ENCODE measurements at regions not wholly inside any gene's neighbourhood (a gene's known extent, or its start where the extent isn't known, plus 50 kb on each side); places are given as distances from the start of the nearest gene placed in this dataset.

GRCh38 chr14:56367416-56367815 is 212.2 kb upstream of the TMEM260 start:
- no peak for DNase-seq
- no peak for TF ChIP-seq CTCF (conservative IDR thresholded peaks at IDR 0.05)
- H3K27ac ChIP-seq (ENCODE audit: low read depth, low read length): no peak overlapping the region
- no peak overlapping the region for H3K9ac ChIP-seq (ENCODE audit: extremely low read depth, low read length, poor library complexity, severe bottlenecking)
- no peaks in the 10 kb centered on the region for H3K4me1 Mint-ChIP-seq
- H3K36me3 Mint-ChIP-seq (ENCODE audit: low read depth): no peaks in the 10 kb centered on the region
- no peaks in the 10 kb centered on the region for H3K4me1 ChIP-seq (ENCODE audit: control insufficient read depth, insufficient read depth, low read length)
- no peak overlapping the region for H3K4me3 ChIP-seq (ENCODE audit: low read length)
- no peak overlapping the region for H3K27ac Mint-ChIP-seq
- WGBS, 2 experiments (ENCODE audit: insufficient coverage in 1 of 2, insufficient read length in 1 of 2): 92% methylated on average over 2 of the region's 2 CpGs; no CpG with 5 or more reads in 1 of the 2 experiments
- H3K9me3 ChIP-seq (ENCODE audit: control insufficient read depth, low read length): no peaks in the 10 kb centered on the region
- no peak overlapping the region for H3K4me3 Mint-ChIP-seq
- H3K27me3 ChIP-seq (ENCODE audit: control insufficient read depth, insufficient read depth, low read length, poor library complexity, severe bottlenecking): no peaks in the 10 kb centered on the region
- H3K27me3 Mint-ChIP-seq (ENCODE audit: insufficient read depth): peaks cover 4% of the 10 kb centered on the region
- no peaks in the 10 kb centered on the region for H3K36me3 ChIP-seq (ENCODE audit: control insufficient read depth, insufficient read depth, low read length)
- H3K9me3 Mint-ChIP-seq: peaks cover 9% of the 10 kb centered on the region

GRCh38 chr14:56371737-56372136 is 207.9 kb upstream of the TMEM260 start:
- Mint-ChIP-seq H3K4me1 (no peaks in the 10 kb centered on the region), H3K36me3 (ENCODE audit: low read depth) (no peaks in the 10 kb centered on the region), H3K27me3 (ENCODE audit: insufficient read depth) (no peaks in the 10 kb centered on the region), H3K4me3 (no peak overlapping the region), H3K9me3 (peaks cover 9% of the 10 kb centered on the region), H3K27ac (no peak overlapping the region)
- Histone ChIP-seq H3K9ac (ENCODE audit: extremely low read depth, low read length, poor library complexity, severe bottlenecking) (no peak overlapping the region), H3K27ac (ENCODE audit: low read depth, low read length) (no peak overlapping the region), H3K36me3 (ENCODE audit: control insufficient read depth, insufficient read depth, low read length) (no peaks in the 10 kb centered on the region), H3K9me3 (ENCODE audit: control insufficient read depth, low read length) (no peaks in the 10 kb centered on the region), H3K4me3 (ENCODE audit: low read length) (no peak overlapping the region), H3K4me1 (ENCODE audit: control insufficient read depth, insufficient read depth, low read length) (no peaks in the 10 kb centered on the region), H3K27me3 (ENCODE audit: control insufficient read depth, insufficient read depth, low read length, poor library complexity, severe bottlenecking) (no peaks in the 10 kb centered on the region)
- TF ChIP-seq CTCF (conservative IDR thresholded peaks at IDR 0.05): no peak
- WGBS, 2 experiments (ENCODE audit: insufficient coverage in 1 of 2, insufficient read length in 1 of 2): 87 to 91% methylated on average over 3 of the region's 3 CpGs
- no peak for DNase-seq

GRCh38 chr14:56374421-56374820 is 205.2 kb upstream of the TMEM260 start:
- no peak for DNase-seq
- no peaks in the 10 kb centered on the region for H3K4me1 ChIP-seq (ENCODE audit: control insufficient read depth, insufficient read depth, low read length)
- Mint-ChIP-seq H3K27me3 (ENCODE audit: insufficient read depth) (no peaks in the 10 kb centered on the region), H3K4me3 (no peak overlapping the region), H3K9me3 (peaks cover 9% of the 10 kb centered on the region), H3K36me3 (ENCODE audit: low read depth) (no peaks in the 10 kb centered on the region), H3K27ac (no peak overlapping the region), H3K4me1 (no peaks in the 10 kb centered on the region)
- H3K27ac ChIP-seq (ENCODE audit: low read depth, low read length): no peak overlapping the region
- no peak overlapping the region for H3K9ac ChIP-seq (ENCODE audit: extremely low read depth, low read length, poor library complexity, severe bottlenecking)
- TF ChIP-seq CTCF (conservative IDR thresholded peaks at IDR 0.05): no peak
- WGBS, 2 experiments (ENCODE audit: insufficient coverage in 1 of 2, insufficient read length in 1 of 2): 97 to 100% methylated on average over 1 of the region's 1 CpG
- no peaks in the 10 kb centered on the region for H3K9me3 ChIP-seq (ENCODE audit: control insufficient read depth, low read length)
- no peaks in the 10 kb centered on the region for H3K27me3 ChIP-seq (ENCODE audit: control insufficient read depth, insufficient read depth, low read length, poor library complexity, severe bottlenecking)
- no peak overlapping the region for H3K4me3 ChIP-seq (ENCODE audit: low read length)
- H3K36me3 ChIP-seq (ENCODE audit: control insufficient read depth, insufficient read depth, low read length): no peaks in the 10 kb centered on the region

Measured in endodermal cell (in vitro differentiated cells).